HG02610 (cell line): ENCODE measurements at regions not wholly inside any gene's neighbourhood (a gene's known extent, or its start where the extent isn't known, plus 50 kb on each side); places are given as distances from the start of the nearest gene placed in this dataset.

ENCODE experiments used
- ATAC-seq: cut with Tn5 transposase; IDR thresholded peaks from one replicate; pipeline ENCODE4 v1.9.1; 2021; ENCODE audit warnings: mild to moderate bottlenecking, moderate library complexity; ENCODE audit not compliant: unreplicated experiment

GRCh38 chrX:4185086-4185485 is 471.6 kb upstream of the PRKX start:
- ATAC-seq = no peak

- ATAC-seq = no peak
Observed at GRCh38 chrX:4182408-4182806, 469.0 kb upstream of the PRKX start.

- no peak for ATAC-seq
Observed at GRCh38 chrX:4181782-4182407, 468.4 kb upstream of the PRKX start.

- no peak for ATAC-seq
Observed at GRCh38 chrX:4179031-4179430, 465.6 kb upstream of the PRKX start.

- ATAC-seq = no peak
Observed at GRCh38 chrX:4175221-4175620, 461.8 kb upstream of the PRKX start.

- no peak for ATAC-seq
Observed at GRCh38 chrX:4173743-4174142, 460.3 kb upstream of the PRKX start.

- no peak for ATAC-seq
Observed at GRCh38 chrX:4151798-4152197, 438.3 kb upstream of the PRKX start.

GRCh38 chrX:4150259-4150658 is 436.8 kb upstream of the PRKX start:
- no peak for ATAC-seq

- ATAC-seq = no peak
Observed at GRCh38 chrX:4129626-4130025, 416.2 kb upstream of the PRKX start.

- ATAC-seq = no peak
Observed at GRCh38 chrX:4118666-4119530, 405.4 kb upstream of the PRKX start.

GRCh38 chrX:4110964-4111363 is 397.5 kb upstream of the PRKX start:
- no peak for ATAC-seq

- ATAC-seq = no peak
Observed at GRCh38 chrX:4094926-4095325, 381.5 kb upstream of the PRKX start.

- ATAC-seq = no peak
Observed at GRCh38 chrX:4091046-4091760, 377.8 kb upstream of the PRKX start.

- no peak for ATAC-seq
Observed at GRCh38 chrX:4059893-4060292, 346.4 kb upstream of the PRKX start.

GRCh38 chrX:4043951-4044350 is 330.5 kb upstream of the PRKX start:
- ATAC-seq = no peak

GRCh38 chrX:4035874-4036273 is 322.4 kb upstream of the PRKX start:
- ATAC-seq = no peak

GRCh38 chrX:4028151-4028550 is 314.7 kb upstream of the PRKX start:
- ATAC-seq = no peak

- no peak for ATAC-seq
Observed at GRCh38 chrX:4005281-4005680, 291.8 kb upstream of the PRKX start.

GRCh38 chrX:4004822-4005221 is 291.4 kb upstream of the PRKX start:
- ATAC-seq = no peak

GRCh38 chrX:3994315-3994714 is 280.9 kb upstream of the PRKX start:
- no peak for ATAC-seq

- ATAC-seq = no peak
Observed at GRCh38 chrX:3990569-3990968, 277.1 kb upstream of the PRKX start.
